GM21360 (cell line): ENCODE measurements at regions not wholly inside any gene's neighbourhood (a gene's known extent, or its start where the extent isn't known, plus 50 kb on each side); places are given as distances from the start of the nearest gene placed in this dataset.

Experiments
- ATAC-seq: cut with Tn5 transposase; IDR thresholded peaks from one replicate; pipeline ENCODE4 v1.9.1; 2021; ENCODE audit warnings: mild to moderate bottlenecking, moderate library complexity; ENCODE audit not compliant: unreplicated experiment

DNA sequence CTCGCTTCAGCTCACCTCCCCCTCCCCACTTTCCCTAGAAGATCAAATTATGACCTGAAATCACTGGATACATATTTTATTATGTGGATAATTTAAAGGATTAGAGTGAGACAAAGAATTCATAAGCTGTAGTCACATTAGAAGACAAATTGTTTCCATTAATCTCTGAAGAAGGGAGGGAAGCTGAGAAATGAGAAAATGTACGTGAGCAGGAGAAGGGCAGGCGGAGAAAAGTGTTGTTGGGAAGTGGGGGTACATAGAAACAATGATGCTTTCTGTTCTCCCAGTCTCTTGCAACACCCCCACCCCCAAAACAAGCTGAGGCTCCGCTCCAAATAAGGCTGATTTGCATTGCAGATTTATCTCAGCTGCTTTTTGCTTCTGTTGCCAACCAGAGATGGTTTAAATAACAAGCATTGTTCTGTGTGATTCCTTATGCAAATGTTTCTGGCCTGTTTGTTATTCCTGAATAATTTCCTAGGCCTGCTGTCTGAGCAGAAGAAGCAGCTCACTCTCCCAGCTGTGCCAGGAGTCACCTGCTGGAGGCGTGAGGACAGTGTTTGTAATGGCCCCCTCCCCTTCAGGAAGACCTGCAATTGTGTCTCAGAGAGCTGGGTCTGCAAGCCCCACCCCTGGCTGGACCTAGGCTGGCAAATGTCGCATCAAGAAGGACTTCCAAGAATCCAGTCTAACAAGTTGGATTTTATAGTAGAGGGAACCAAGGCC lies 121.8 kb upstream of the TNR start:
- ATAC-seq = no peak

DNA sequence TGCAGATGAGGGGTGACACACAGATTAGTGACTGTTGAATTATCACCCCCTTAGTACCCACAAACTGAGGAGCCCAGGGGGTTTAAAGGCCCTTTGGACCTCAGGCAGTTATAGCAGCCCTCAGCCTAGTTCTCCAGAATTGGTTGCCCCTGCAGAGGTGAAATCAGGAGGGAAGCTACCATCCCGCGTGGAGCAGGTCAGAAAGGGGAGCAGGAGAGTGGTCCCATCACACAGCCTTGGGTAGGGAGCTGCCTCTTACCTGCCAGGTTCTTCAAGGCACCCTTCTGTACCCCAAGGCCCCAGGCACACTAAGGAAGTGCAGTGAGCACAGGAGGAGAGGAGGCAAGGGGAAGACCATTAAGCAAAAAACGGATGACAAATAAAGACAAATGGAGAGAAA lies 121.2 kb upstream of the TNR start:
- ATAC-seq = no peak

DNA sequence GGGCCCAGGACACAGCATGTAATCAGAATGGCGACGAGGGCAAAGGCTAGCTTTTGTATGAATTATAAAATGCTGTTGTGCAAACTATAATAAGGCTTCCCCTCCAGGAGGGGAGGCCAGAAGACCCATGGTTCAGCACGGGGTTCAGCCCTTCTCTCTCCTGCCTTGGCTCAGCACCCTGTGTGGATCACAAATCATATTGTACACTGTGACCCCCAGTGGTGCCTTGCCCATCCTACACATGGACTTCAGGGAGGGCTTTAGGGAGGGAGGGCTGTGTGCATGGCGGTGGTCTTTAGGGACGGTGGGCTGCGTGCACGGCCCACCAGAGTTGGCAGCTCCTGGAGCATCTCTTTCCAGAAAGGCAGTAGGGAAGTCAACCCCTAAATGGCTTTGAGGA lies 120.8 kb upstream of the TNR start:
- no peak for ATAC-seq

DNA sequence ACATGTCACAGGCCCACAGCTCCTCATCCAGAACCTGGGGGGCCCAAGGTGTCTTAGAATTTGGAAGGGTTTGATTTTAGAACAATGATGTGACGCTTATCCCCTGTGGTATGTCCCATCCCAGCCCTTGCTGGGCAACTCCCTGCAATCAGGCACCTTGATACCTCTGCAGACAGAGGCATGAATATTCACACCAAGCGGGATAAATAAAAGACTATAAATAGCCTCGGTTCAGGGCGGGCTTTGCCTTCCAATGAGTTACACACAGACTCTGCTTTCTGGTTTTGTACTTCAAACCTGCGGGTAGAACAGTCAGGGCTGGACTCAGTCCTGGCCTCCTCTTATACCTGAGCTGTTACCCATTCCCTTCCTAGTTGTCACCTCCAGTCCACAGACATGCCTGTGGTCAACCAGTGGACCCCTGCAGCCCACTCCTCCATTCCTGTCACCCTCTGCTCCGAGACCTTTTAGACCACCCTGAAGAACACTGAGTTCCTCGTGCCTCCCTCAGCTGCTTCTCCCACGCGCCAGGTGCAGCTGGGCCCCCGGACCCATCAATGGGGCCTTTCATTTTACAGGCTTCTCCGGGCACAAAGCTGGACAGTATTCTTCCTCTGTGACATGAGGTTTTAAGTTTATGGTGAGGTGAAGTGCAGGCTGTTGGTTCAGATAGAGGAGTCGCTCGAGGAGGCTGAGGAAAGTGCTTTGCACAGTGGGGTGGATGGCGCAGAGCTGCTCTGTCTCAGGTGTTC lies 120.1 kb upstream of the TNR start:
- ATAC-seq = no peak

- ATAC-seq = no peak
These were observed 119.0 kb upstream of the TNR start for GRCh38 chr1:175862408-175862807.

DNA sequence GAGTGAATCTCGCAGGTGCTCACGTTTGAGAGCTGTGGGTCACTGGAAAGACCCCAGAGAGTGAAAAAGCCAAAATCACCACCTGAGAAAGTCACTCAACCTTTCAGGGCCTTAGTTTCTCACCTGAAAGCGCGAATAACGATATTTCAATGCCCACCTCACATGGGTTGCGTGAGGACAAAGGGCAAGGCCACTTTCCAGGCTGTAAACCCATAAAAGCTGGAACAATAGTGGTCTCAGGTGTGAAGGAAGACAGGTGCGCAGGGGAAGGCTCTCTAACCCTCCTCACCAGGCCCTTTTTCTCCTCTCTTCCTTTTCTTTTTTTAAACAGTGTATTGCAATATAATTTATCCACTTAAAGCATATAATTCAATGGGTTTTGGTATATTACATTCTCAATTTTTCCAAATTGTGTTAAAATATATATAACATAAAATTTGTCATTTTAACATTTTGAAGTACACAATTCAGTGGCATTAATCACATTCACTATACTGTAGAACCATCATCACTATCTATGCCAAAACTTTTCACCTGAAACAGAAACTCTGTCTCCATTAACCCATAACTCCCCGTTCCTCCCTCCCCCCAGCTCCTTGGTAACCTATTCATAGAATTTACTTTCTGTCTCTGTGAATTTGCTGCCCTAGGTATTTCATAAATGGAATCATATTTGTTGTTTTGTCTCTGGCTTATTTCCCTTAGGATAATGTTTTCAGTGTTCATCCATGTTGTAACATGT lies 118.4 kb upstream of the TNR start:
- no peak for ATAC-seq

- no peak for ATAC-seq
These were observed 114.4 kb upstream of the TNR start for GRCh38 chr1:175857756-175858155.

GRCh38 chr1:175853681-175854080 lies 110.3 kb upstream of the TNR start:
- no peak for ATAC-seq

GRCh38 chr1:175851749-175852148 lies 108.4 kb upstream of the TNR start:
- ATAC-seq = no peak

DNA sequence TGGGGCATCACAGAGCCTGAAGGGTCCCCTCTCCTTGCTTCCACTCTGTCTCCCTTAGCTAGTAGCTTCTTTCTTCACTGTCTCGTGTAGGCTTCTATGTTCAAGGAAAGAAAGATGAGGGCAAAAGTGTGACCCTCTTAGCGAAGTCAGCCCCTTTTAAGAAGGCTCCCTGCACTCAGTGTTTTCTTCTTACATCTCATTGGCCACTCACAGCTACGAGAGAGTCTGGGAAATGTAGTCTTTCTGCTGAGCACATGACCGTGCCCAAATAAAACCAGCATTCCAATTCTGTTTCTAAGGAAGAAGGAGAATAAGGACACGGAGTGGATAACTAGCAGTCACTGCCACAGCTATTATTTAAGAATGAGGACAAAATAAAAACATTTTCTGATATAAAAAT lies 104.9 kb upstream of the TNR start:
- ATAC-seq = no peak

DNA sequence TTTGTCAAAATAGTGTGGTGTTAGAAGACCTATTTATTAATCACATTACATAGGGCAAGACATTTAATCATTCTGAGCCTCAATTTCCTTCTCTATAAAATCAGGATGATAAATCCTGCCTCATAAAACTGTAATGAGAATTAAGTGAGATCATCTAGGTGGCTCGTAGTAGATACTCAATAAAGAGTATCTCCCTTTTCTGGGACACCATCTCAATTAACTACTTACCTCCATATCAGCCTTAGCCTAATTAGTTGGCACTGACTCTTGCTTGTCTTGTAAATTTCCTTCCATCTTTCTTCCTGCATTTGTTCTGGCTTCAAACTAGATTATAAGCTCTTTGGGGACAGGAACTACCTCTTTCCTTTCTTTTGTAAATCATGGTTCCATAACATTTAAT lies 102.6 kb upstream of the TNR start:
- no peak for ATAC-seq

DNA sequence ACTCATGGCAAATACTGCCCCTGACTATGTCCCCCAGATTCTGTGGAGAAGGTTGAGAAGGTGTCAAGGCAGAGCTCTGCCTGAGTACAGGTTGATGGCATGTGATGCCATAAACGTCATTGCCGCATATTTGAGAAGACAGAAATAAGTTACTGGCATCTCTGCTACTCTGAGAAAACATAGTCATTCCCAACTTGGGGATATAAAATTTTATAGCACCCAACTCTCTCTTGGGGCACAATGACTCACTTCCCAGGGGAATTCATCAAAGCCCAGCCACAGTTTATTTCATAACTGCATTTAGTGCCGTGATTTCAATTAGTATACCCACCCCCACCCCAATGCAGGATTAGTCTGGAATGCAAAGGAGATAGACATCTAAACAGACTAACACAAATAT lies 101.9 kb upstream of the TNR start:
- ATAC-seq = no peak

DNA sequence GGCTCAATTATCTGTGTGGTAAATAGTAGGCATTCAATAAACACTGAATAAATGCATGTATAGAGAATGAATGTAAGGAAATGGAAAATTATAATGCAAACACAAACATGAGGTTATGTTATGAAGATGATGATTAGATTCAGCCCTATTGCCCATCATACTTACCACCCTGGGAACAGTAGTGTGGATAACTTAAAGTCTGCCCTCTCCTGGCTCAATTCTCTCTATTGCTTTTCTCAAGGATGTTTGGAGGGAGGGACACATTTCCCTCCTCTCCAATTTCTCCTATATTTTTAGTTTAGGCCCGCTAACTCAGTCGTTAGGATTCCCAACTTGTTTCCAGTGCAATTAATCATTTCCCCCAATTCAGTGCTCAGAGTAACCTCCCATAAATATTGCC lies 101.5 kb upstream of the TNR start:
- ATAC-seq = no peak

DNA sequence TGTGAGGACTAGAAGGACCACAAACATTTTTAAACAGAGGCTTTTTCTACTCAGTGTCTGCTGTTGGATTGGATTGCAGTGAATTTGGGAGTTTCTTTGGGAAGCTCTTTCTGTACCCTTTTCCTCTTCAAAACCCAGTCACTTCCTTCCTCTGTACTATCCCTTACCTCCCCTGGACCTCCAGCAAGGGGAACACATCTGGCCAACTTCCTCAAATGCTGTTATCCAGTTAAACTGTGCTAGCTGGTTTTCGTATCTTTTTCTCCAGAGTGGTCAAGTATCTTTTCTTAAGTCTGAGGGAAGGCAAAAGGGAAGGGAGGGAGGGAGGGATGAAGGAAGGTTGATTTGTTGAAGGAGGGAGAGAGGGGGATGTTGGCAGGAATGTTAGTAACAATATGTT lies 99.2 kb upstream of the TNR start:
- ATAC-seq = no peak

GRCh38 chr1:175841738-175842187 lies 98.4 kb upstream of the TNR start:
- ATAC-seq = no peak

DNA sequence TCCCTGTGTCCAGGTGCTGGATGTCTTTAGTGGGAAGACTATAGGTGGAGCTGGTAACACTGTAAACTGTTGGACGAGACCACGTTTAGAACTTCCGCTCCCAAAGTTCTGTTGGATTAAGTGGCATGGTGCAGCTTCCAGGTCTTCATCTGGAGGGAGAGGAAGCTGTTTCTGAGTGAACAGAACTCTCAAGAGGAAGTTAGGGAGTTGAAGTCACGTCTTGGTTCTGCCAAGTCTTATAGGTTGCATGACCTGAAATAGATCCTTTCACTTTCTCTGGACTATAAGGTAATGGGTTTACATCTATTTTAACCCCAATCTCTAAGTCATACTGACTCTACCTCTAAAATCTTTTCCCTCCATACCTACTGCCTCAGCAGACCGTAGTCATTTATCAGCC lies 97.4 kb upstream of the TNR start:
- ATAC-seq = no peak

DNA sequence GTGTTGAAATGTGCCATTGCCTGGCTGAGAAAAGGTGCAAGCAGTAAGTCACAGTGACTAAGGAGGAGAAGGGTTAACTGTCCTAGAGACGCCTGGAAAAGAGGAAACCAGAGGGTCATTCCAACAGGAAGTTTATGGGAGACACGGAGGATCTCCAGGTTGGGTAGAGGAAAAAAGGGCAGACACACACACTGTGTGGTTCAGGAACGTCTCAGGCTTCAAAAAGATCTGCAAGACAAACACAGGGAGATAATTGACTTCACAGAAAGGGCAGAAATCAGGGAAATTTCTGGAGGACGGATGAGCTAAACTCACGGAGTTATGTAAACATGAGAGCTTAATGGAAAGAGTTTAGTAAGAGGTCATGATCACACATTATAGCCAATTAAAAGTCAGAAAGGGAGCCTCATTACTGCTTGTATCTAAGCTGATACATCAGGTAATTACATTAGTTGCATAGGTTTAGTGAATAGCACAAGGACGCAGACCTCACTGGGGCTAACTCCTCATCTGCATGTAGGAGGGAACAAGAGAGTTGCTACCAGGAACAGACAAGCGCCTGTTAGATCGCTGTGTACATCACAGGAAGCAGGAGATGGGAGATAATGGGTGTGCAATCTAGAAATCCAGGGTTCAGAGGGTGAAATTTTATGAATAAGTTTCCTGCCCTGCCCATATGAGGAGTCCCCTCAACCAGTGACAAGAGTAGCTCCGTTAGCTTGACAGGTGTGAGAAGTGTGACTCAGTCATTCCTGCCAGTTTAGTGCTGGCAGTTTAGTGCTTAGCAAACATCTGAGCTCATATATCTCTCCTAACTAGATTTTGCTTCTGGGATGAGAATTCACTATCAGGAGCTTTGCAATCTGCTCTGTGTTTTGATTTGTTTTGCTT lies 96.6 kb upstream of the TNR start:
- ATAC-seq = no peak

GRCh38 chr1:175834597-175834996 lies 91.2 kb upstream of the TNR start:
- ATAC-seq = no peak

GRCh38 chr1:175833951-175834350 lies 90.6 kb upstream of the TNR start:
- ATAC-seq = no peak

DNA sequence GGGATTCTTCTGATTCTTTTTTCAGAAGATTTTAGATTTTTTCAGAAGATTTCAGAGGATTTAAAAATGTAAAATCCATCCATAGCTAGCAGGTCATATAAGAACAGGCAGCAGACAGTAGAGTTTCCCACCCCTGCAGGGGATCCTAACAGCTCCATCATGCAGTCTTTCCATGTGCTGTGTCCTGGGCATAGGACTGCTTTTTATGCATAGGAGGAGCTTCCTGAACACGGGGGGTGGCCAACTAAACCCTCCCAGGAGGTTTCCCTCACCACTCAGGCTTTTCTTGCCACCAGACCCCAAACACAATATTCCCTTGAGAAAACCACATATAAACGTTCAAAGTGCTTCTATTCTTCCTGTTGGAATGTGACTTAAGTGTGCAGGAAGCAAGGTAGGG lies 90.1 kb upstream of the TNR start:
- ATAC-seq = no peak

DNA sequence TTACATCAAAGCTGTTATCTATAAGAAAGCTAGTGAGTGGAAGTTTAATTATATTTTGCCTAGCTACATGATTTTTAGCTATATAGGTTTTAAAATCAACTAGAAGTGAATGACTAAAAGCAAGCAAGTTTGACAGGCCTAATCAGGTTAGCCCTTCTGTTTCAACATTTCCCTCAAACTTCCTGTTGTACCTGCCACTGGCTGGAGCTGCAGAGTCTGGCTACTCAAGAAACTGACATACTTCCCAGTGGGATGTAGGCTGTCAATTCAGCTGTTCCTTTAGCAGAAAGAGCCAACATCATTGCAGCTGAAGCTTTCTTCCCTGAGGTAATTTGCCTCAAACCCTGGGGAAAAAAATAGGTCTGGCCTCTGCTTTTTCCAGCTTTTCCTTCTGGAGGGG lies 87.1 kb upstream of the TNR start:
- no peak for ATAC-seq
